ENCODE measurements at regions not wholly inside any gene's neighbourhood (a gene's known extent, or its start where the extent isn't known, plus 50 kb on each side); places are given as distances from the start of the nearest gene placed in this dataset.

- no peak overlapping the region for H3K4ac ChIP-seq (replicated peaks; ENCODE audit: insufficient read length, low read depth, low read length)
- no peak overlapping the region for H3K18ac ChIP-seq (ENCODE audit: extremely low read depth, low read length)
- H4K20me1 ChIP-seq (replicated peaks in 1 of 2; ENCODE audit: control insufficient read depth in 1 of 2, insufficient read depth in 2 of 2, low read length in 2 of 2) = no peaks in the 10 kb centered on the region
- H3K9ac ChIP-seq (replicated peaks in 1 of 4; ENCODE audit: extremely low read depth in 1 of 4, low read depth in 3 of 4, low read length in 3 of 4) = no peak overlapping the region
- no peak for DNase-seq (ENCODE audit: low read depth in 1 of 2, low spot score in 2 of 2)
- no peaks in the 10 kb centered on the region for H3K79me2 ChIP-seq (ENCODE audit: control insufficient read depth in 1 of 2, insufficient read depth in 2 of 2, low read length in 2 of 2)
- H3K9me3 ChIP-seq (ENCODE audit: insufficient read depth in 2 of 2, low read depth in 1 of 2, low read length in 1 of 2) = no peaks in the 10 kb centered on the region; a peak in 1 of 4 replicates
- no peak for TF ChIP-seq GTF2F1 (IDR thresholded peaks at IDR 0.05; ENCODE audit: borderline replicate concordance, low read depth, low read length)
- no peak; the same call in 1 of the 2 replicates for TF ChIP-seq CEBPB (IDR thresholded peaks at IDR 0.05; ENCODE audit: low read depth, low read length)
- TF ChIP-seq HDAC6 (IDR thresholded peaks at IDR 0.05; ENCODE audit: low read depth, low read length) = no peak
- TF ChIP-seq POLR2A (IDR thresholded peaks at IDR 0.05; ENCODE audit: control extremely low read depth in 1 of 2, low read depth in 2 of 2, low read length in 2 of 2) = no peak
- TF ChIP-seq BACH1 (IDR thresholded peaks at IDR 0.05; ENCODE audit: low read length) = no peak
- no peak for TF ChIP-seq USF2 (IDR thresholded peaks at IDR 0.05; ENCODE audit: low read length)
- H4K8ac ChIP-seq (ENCODE audit: extremely low read depth, insufficient read depth, low read length) = no peak overlapping the region
- H3K56ac ChIP-seq (replicated peaks; ENCODE audit: insufficient read length, low read depth, low read length) = no peak overlapping the region
- H3K4me2 ChIP-seq (ENCODE audit: insufficient read depth in 1 of 2, low read depth in 2 of 2, low read length in 2 of 2) = no peak overlapping the region
- H3K14ac ChIP-seq (ENCODE audit: insufficient read length) = no peak overlapping the region
- ChIA-PET POLR2A (ENCODE audit: partially characterized antibody) (no interaction called here), CTCF (ENCODE audit: partially characterized antibody) (interaction anchor here (1.0 kb wide), 1 partner anchor 20 kb away, joined by 4 read pairs; no protein-coding TSS in a partner anchor)
- H3K27me3 ChIP-seq (replicated peaks in 1 of 4; ENCODE audit: control insufficient read depth in 3 of 4, extremely low read depth in 1 of 4, insufficient read depth in 3 of 4, low read length in 3 of 4) = no peaks in the 10 kb centered on the region
- H3K23me2 ChIP-seq (ENCODE audit: low read depth, low read length) = no peaks in the 10 kb centered on the region; the same call in 1 of the 2 replicates
- H4K91ac ChIP-seq (replicated peaks; ENCODE audit: insufficient read length, low read length) = no peak overlapping the region
- no peak overlapping the region for H4K5ac ChIP-seq (ENCODE audit: insufficient read length, low read depth, low read length)
- H2BK12ac ChIP-seq (ENCODE audit: low read depth, low read length) = no peak overlapping the region
- no peaks in the 10 kb centered on the region for H3K4me1 ChIP-seq (replicated peaks in 1 of 4; ENCODE audit: control insufficient read depth in 3 of 4, insufficient read depth in 4 of 4, low read length in 3 of 4)
- FAIRE-seq = no peak
- 82% methylated on average over 3 of the region's 3 CpGs; no CpG with 5 or more reads in 1 of the 2 experiments for WGBS, 2 experiments (ENCODE audit: extremely low coverage in 1 of 2, insufficient coverage in 1 of 2, insufficient read length in 1 of 2, insufficient replicate concordance in 2 of 2, low coverage in 1 of 2, low lambda C conversion rate in 2 of 2, missing lambda C conversion rate in 1 of 2)
- no peaks in the 10 kb centered on the region for H3K79me1 ChIP-seq (ENCODE audit: low read depth, low read length)
- H3K4me3 ChIP-seq (ENCODE audit: extremely low read depth in 1 of 4, insufficient read depth in 2 of 4, low read depth in 3 of 4, low read length in 4 of 4) = no peak overlapping the region
- no peak overlapping the region for H2AFZ ChIP-seq (ENCODE audit: low read length)
- H2BK15ac ChIP-seq (ENCODE audit: low read length) = no peak overlapping the region
- no peak overlapping the region for H2BK120ac ChIP-seq (replicated peaks; ENCODE audit: low read depth, low read length)
- no peak overlapping the region for H3K23ac ChIP-seq (ENCODE audit: insufficient read length)
- no peaks in the 10 kb centered on the region for H3K36me3 ChIP-seq (ENCODE audit: control insufficient read depth in 2 of 4, insufficient read depth in 4 of 4, low read length in 3 of 4)
- no peak overlapping the region for H3K27ac ChIP-seq (ENCODE audit: low read depth, low read length)
- no peak overlapping the region for H2BK20ac ChIP-seq (ENCODE audit: low read length)
- H2AK5ac ChIP-seq (ENCODE audit: low read depth, low read length) = no peak overlapping the region
- no peak overlapping the region for H2BK5ac ChIP-seq (ENCODE audit: low read depth, low read length)
These were observed 104.0 kb downstream of the CEP44 start for GRCh38 chr4:174387721-174388120.
